ENCODE measurements at regions not wholly inside any gene's neighbourhood (a gene's known extent, or its start where the extent isn't known, plus 50 kb on each side); places are given as distances from the start of the nearest gene placed in this dataset.

DNA sequence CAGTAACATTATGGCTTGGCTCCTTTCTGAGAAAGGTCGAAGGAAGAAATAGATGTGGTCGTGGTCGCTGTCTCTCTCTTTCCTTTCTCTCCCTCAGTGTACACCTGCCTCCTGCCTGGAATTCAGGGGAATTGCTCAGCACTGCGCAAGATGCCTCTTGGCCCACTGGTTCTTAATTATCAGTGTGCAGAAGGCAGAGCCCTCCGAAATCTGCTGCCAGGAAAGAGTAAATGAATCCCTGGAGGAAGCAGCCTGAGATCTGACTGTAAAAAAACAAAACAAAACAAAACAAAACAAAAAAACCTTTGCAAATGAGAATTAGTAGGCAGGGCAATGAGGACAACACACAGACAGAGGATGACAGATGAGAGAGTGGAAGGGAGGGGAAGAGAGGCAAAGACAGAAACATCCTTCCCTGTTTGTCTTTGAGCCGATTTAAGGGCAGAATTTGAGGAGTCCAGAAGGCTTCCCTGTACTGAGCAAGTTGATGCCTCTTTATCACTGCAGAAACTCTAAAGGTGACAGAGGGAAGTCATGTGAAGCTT, 113.8 kb upstream of the PUM3 start:
- H2AFZ ChIP-seq (ENCODE audit: low read length) = no peak overlapping the region
- 85% methylated on average over 6 of the region's 6 CpGs; no CpG with 5 or more reads in 1 of the 2 experiments for WGBS, 2 experiments (ENCODE audit: extremely low coverage in 1 of 2, insufficient coverage in 1 of 2, insufficient read length in 1 of 2, insufficient replicate concordance in 2 of 2, low coverage in 1 of 2, low lambda C conversion rate in 2 of 2, missing lambda C conversion rate in 1 of 2)
- H3K4ac ChIP-seq (replicated peaks; ENCODE audit: insufficient read length, low read depth, low read length) = no peak overlapping the region
- no peaks in the 10 kb centered on the region for H4K20me1 ChIP-seq (replicated peaks in 1 of 2; ENCODE audit: control insufficient read depth in 1 of 2, insufficient read depth in 2 of 2, low read length in 2 of 2)
- H3K14ac ChIP-seq (ENCODE audit: insufficient read length) = no peak overlapping the region
- no peak overlapping the region for H2AK5ac ChIP-seq (ENCODE audit: low read depth, low read length)
- no peak overlapping the region for H2BK20ac ChIP-seq (ENCODE audit: low read length)
- no peak overlapping the region for H3K18ac ChIP-seq (ENCODE audit: extremely low read depth, low read length)
- H4K8ac ChIP-seq (ENCODE audit: extremely low read depth, insufficient read depth, low read length) = no peak overlapping the region
- CTCF ChIA-PET (ENCODE audit: partially characterized antibody) = interaction anchor here (0.8 to 1.1 kb wide), 3 partner anchors 8 to 86 kb away, joined by 3 read pairs; no protein-coding TSS in a partner anchor
- no peaks in the 10 kb centered on the region for H3K4me1 ChIP-seq (replicated peaks in 1 of 4; ENCODE audit: control insufficient read depth in 3 of 4, insufficient read depth in 4 of 4, low read length in 3 of 4)
- no peaks in the 10 kb centered on the region for H3K9me3 ChIP-seq (ENCODE audit: insufficient read depth in 2 of 2, low read depth in 1 of 2, low read length in 1 of 2)
- H3K4me3 ChIP-seq (ENCODE audit: extremely low read depth in 1 of 4, insufficient read depth in 2 of 4, low read depth in 3 of 4, low read length in 4 of 4) = no peak overlapping the region
- H3K27ac ChIP-seq (ENCODE audit: low read depth, low read length) = no peak overlapping the region
- DNase-seq (ENCODE audit: low read depth in 1 of 2, low spot score in 2 of 2) (no peak), FAIRE-seq (no peak)
- no peaks in the 10 kb centered on the region for H3K23me2 ChIP-seq (ENCODE audit: low read depth, low read length)
- no peak overlapping the region for H2BK15ac ChIP-seq (ENCODE audit: low read length)
- no peak overlapping the region for H3K4me2 ChIP-seq (ENCODE audit: insufficient read depth in 1 of 2, low read depth in 2 of 2, low read length in 2 of 2)
- no peak overlapping the region for H4K91ac ChIP-seq (replicated peaks; ENCODE audit: insufficient read length, low read length)
- H3K36me3 ChIP-seq (ENCODE audit: control insufficient read depth in 2 of 4, insufficient read depth in 4 of 4, low read length in 3 of 4) = no peaks in the 10 kb centered on the region
- H3K9ac ChIP-seq (replicated peaks in 1 of 4; ENCODE audit: extremely low read depth in 1 of 4, low read depth in 3 of 4, low read length in 3 of 4) = no peak overlapping the region
- no peaks in the 10 kb centered on the region for H3K79me2 ChIP-seq (ENCODE audit: control insufficient read depth in 1 of 2, insufficient read depth in 2 of 2, low read length in 2 of 2)
- no peak overlapping the region for H2BK5ac ChIP-seq (ENCODE audit: low read depth, low read length)
- H2BK120ac ChIP-seq (replicated peaks; ENCODE audit: low read depth, low read length) = no peak overlapping the region
- no peaks in the 10 kb centered on the region for H3K79me1 ChIP-seq (ENCODE audit: low read depth, low read length)
- H2BK12ac ChIP-seq (ENCODE audit: low read depth, low read length) = no peak overlapping the region
- H3K56ac ChIP-seq (replicated peaks; ENCODE audit: insufficient read length, low read depth, low read length) = no peak overlapping the region
- H3K27me3 ChIP-seq (replicated peaks in 1 of 4; ENCODE audit: control insufficient read depth in 3 of 4, extremely low read depth in 1 of 4, insufficient read depth in 3 of 4, low read length in 3 of 4) = no peaks in the 10 kb centered on the region; a peak in 1 of 7 replicates
- H3K23ac ChIP-seq (ENCODE audit: insufficient read length) = no peak overlapping the region
- H4K5ac ChIP-seq (ENCODE audit: insufficient read length, low read depth, low read length) = no peak overlapping the region
- TF ChIP-seq EGR1 (IDR thresholded peaks at IDR 0.05; ENCODE audit: borderline replicate concordance, low read depth, low read length) (no peak), SAP30 (IDR thresholded peaks at IDR 0.05; ENCODE audit: insufficient read depth, insufficient replicate concordance, low read length) (no peak), FOSL1 (IDR thresholded peaks at IDR 0.05; ENCODE audit: insufficient read depth, low read depth, low read length) (no peak), POLR2AphosphoS5 (IDR thresholded peaks at IDR 0.05; ENCODE audit: low read depth, low read length) (no peak), RBBP5 (IDR thresholded peaks at IDR 0.05; ENCODE audit: borderline replicate concordance, low read depth, low read length) (no peak), CEBPB (IDR thresholded peaks at IDR 0.05; ENCODE audit: low read depth, low read length) (no peak)
- TF ChIP-seq, protein P1, sequence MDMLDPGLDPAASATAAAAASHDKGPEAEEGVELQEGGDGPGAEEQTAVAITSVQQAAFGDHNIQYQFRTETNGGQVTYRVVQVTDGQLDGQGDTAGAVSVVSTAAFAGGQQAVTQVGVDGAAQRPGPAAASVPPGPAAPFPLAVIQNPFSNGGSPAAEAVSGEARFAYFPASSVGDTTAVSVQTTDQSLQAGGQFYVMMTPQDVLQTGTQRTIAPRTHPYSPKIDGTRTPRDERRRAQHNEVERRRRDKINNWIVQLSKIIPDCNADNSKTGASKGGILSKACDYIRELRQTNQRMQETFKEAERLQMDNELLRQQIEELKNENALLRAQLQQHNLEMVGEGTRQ (IDR thresholded peaks at IDR 0.05; ENCODE audit: low read length) = no peak
- POLR2A ChIA-PET (ENCODE audit: partially characterized antibody) = no interaction called here
